Thoracic aorta (tissue), 2 donors: ENCODE measurements at regions not wholly inside any gene's neighbourhood (a gene's known extent, or its start where the extent isn't known, plus 50 kb on each side); places are given as distances from the start of the nearest gene placed in this dataset.

Experiments
- ATAC-seq: fragments of 150-250 bp; one replicate; pipeline ENCODE4 v1.8.0; 2017; ENCODE audit warnings: low read depth; ENCODE audit not compliant: insufficient number of reproducible peaks, low FRiP score
- DNase-seq: peaks from one replicate; pipeline ENCODE4 v3.0.0-alpha.2; 2020; ENCODE audit warnings: low spot score
- H3K27ac ChIP-seq, 2 donors: fragments of 200-600 bp; sonication (generic); 1 replicate in 1 of 2; 2 replicates in 1 of 2; pipeline ENCODE4 v1.5.1; 2016; ENCODE audit warnings: mild to moderate bottlenecking in 2 of 2, moderate library complexity in 2 of 2
- H3K27me3 ChIP-seq: fragments of 200-600 bp; sonication (generic); replicated peaks from 2 replicates; pipeline ENCODE4 v1.6.0; 2016; ENCODE audit warnings: mild to moderate bottlenecking; ENCODE audit not compliant: insufficient read depth
- H3K36me3 ChIP-seq: fragments of 200-600 bp; sonication (generic); one replicate; pipeline ENCODE4 v1.5.1; 2016
- H3K4me1 ChIP-seq, 2 donors: fragments of 200-600 bp; sonication (generic); 1 replicate in 1 of 2; 2 replicates in 1 of 2; pipeline versions ENCODE4 v1.5.1 to v1.6.0; 2016; ENCODE audit warnings: low read depth in 2 of 2, mild to moderate bottlenecking in 1 of 2; ENCODE audit not compliant: control insufficient read depth in 1 of 2
- H3K4me3 ChIP-seq: fragments of 200-600 bp; sonication (generic); 2 replicates; pipeline ENCODE4 v1.5.1; 2016; ENCODE audit warnings: mild to moderate bottlenecking
- H3K9me3 ChIP-seq: fragments of 200-600 bp; sonication (generic); 2 replicates; pipeline ENCODE4 v1.5.1; 2016
- CTCF ChIP-seq: fragments of 200-600 bp; sonication (generic); IDR thresholded peaks from one replicate; pipeline ENCODE4 v1.5.1; 2019; ENCODE audit warnings: antibody characterized with exemption

GRCh38 chr5:17146280-17146841 lies 71.1 kb upstream of the BASP1 start:
- H3K27me3 ChIP-seq = no peaks in the 10 kb centered on the region
- H3K4me3 ChIP-seq = no peak overlapping the region
- DNase-seq = no peak
- ATAC-seq = no peak
- H3K4me1 ChIP-seq = no peaks in the 10 kb centered on the region
- no peak for TF ChIP-seq CTCF
- no peaks in the 10 kb centered on the region for H3K36me3 ChIP-seq
- H3K27ac ChIP-seq = no peak overlapping the region
- H3K9me3 ChIP-seq = no peaks in the 10 kb centered on the region

GRCh38 chr5:17147170-17147569 lies 70.3 kb upstream of the BASP1 start:
- Histone ChIP-seq H3K36me3 (no peaks in the 10 kb centered on the region), H3K9me3 (no peaks in the 10 kb centered on the region), H3K27ac (no peak overlapping the region), H3K4me3 (no peak overlapping the region), H3K27me3 (no peaks in the 10 kb centered on the region), H3K4me1 (no peaks in the 10 kb centered on the region)
- TF ChIP-seq CTCF = no peak
- DNase-seq = no peak
- no peak for ATAC-seq

GRCh38 chr5:17147617-17148016 lies 69.8 kb upstream of the BASP1 start:
- no peak overlapping the region for H3K27ac ChIP-seq
- no peaks in the 10 kb centered on the region for H3K27me3 ChIP-seq
- no peak for ATAC-seq
- H3K9me3 ChIP-seq = no peaks in the 10 kb centered on the region
- H3K4me1 ChIP-seq = no peaks in the 10 kb centered on the region
- H3K4me3 ChIP-seq = no peak overlapping the region
- no peak for DNase-seq
- H3K36me3 ChIP-seq = no peaks in the 10 kb centered on the region
- TF ChIP-seq CTCF = no peak

- H3K27me3 ChIP-seq = no peaks in the 10 kb centered on the region
- no peaks in the 10 kb centered on the region for H3K9me3 ChIP-seq
- no peaks in the 10 kb centered on the region for H3K4me1 ChIP-seq
- H3K27ac ChIP-seq = no peak overlapping the region
- no peak for DNase-seq
- H3K36me3 ChIP-seq = no peaks in the 10 kb centered on the region
- TF ChIP-seq CTCF = no peak
- no peak overlapping the region for H3K4me3 ChIP-seq
- ATAC-seq = no peak
These were observed 69.0 kb upstream of the BASP1 start for GRCh38 chr5:17148481-17148880.

- H3K36me3 ChIP-seq = no peaks in the 10 kb centered on the region
- no peak for TF ChIP-seq CTCF
- no peak overlapping the region for H3K4me3 ChIP-seq
- no peaks in the 10 kb centered on the region for H3K9me3 ChIP-seq
- DNase-seq = no peak
- ATAC-seq = no peak
- no peak overlapping the region for H3K27ac ChIP-seq
- H3K27me3 ChIP-seq = no peaks in the 10 kb centered on the region
- no peaks in the 10 kb centered on the region for H3K4me1 ChIP-seq
These were observed 67.6 kb upstream of the BASP1 start for GRCh38 chr5:17149786-17150185.
